Kidney (tissue), 13 donors: ENCODE measurements at regions not wholly inside any gene's neighbourhood (a gene's known extent, or its start where the extent isn't known, plus 50 kb on each side); places are given as distances from the start of the nearest gene placed in this dataset.

Experiments
- DNase-seq, 5 donors: peaks; one replicate each; pipeline ENCODE4 v3.0.0-alpha.2; 2013 to 2020
- FAIRE-seq: peaks from 2 replicates; lab custom pipeline; 2012; peaks lifted over from hg19 to GRCh38; lab: Jason Lieb, UNC
- H3K27ac ChIP-seq, 2 donors: one replicate each; pipeline ENCODE4 v1.7.0; 2013; ENCODE audit warnings: low read depth in 2 of 2, low read length in 2 of 2, inconsistent platforms in 1 of 2
- H3K27me3 ChIP-seq: one replicate; pipeline ENCODE4 v1.7.1; 2013; ENCODE audit warnings: low read length, inconsistent platforms; ENCODE audit not compliant: control insufficient read depth, insufficient read depth
- H3K36me3 ChIP-seq, 3 donors: one replicate each; pipeline versions ENCODE4 v1.7.0 to v1.7.1; 2013; ENCODE audit warnings: low read length in 3 of 3, control low read depth in 1 of 3, inconsistent platforms in 1 of 3; ENCODE audit not compliant: insufficient read depth in 3 of 3, control insufficient read depth in 2 of 3
- H3K4me1 ChIP-seq, 3 donors: one replicate each; pipeline versions ENCODE4 v1.7.0 to v1.7.1; 2013; ENCODE audit warnings: low read length in 3 of 3, inconsistent platforms in 1 of 3, low read depth in 1 of 3; ENCODE audit not compliant: control insufficient read depth in 2 of 3, insufficient read depth in 2 of 3
- H3K4me3 ChIP-seq, 3 donors: one replicate each; pipeline versions ENCODE4 v1.7.0 to v1.8.1; 2013; ENCODE audit warnings: low read length in 3 of 3, control low read depth in 1 of 3, inconsistent platforms in 1 of 3
- H3K9ac ChIP-seq, 3 donors: one replicate each; pipeline versions ENCODE4 v1.7.0 to v1.7.1; 2013; ENCODE audit warnings: low read length in 3 of 3, control low read depth in 1 of 3, inconsistent platforms in 1 of 3
- H3K9me3 ChIP-seq, 3 donors: one replicate each; pipeline versions ENCODE4 v1.7.0 to v1.7.1; 2013; ENCODE audit warnings: low read length in 3 of 3, control low read depth in 1 of 3, inconsistent platforms in 1 of 3; ENCODE audit not compliant: control insufficient read depth in 2 of 3, insufficient read depth in 1 of 3
- CTCF ChIP-seq: IDR thresholded peaks from 3 replicates; pipeline ENCODE4 v1.5.1; 2012; ENCODE audit warnings: mild to moderate bottlenecking, moderate library complexity, borderline replicate concordance; ENCODE audit not compliant: insufficient read depth; ENCODE audit errors: extremely low read depth
- intact Hi-C: fragments of 100-400 bp; cut with DNase I; formaldehyde crosslinking; loops from one replicate; pipeline ENCODE4 v1.11.1; 2022
- donor health status: control.
- donor health status: control.
- donor health status: control.
- donor health status: control.
- donor health status: control.
- donor health status: DM: yes; HTN: yes; CAD: no.
- donor health status: Normal renal cell carcinoma (clear cell type).

- H3K4me1 ChIP-seq = peaks cover 5 to 17% (median 11%) of the 10 kb centered on the region in 3 donors
- H3K36me3 ChIP-seq = no peaks in the 10 kb centered on the region
- no peaks in the 10 kb centered on the region for H3K27me3 ChIP-seq
- DNase-seq = no peak
- no peak overlapping the region for H3K9ac ChIP-seq
- no peak overlapping the region for H3K27ac ChIP-seq
- intact Hi-C loops = no loop called here
- H3K4me3 ChIP-seq = no peak overlapping the region
- no peak for FAIRE-seq
- TF ChIP-seq CTCF = no peak
- no peaks in the 10 kb centered on the region for H3K9me3 ChIP-seq
Observed at GRCh38 chr7:24476227-24476626, 97.0 kb upstream of the PALS2 start.

- FAIRE-seq = peak; percentile 8
- H3K9me3 ChIP-seq = no peaks in the 10 kb centered on the region
- intact Hi-C loops = no loop called here
- no peak for TF ChIP-seq CTCF
- H3K4me1 ChIP-seq = peaks cover 5 to 17% (median 11%) of the 10 kb centered on the region in 3 donors
- H3K27me3 ChIP-seq = no peaks in the 10 kb centered on the region
- peak overlapping the region in 2 of 3 donors; percentile 33 to 37 for H3K4me3 ChIP-seq
- no peaks in the 10 kb centered on the region for H3K36me3 ChIP-seq
- peak overlapping the region; percentile 40 to 64 for H3K27ac ChIP-seq
- H3K9ac ChIP-seq = no peak overlapping the region
- DNase-seq = peak in 4 of 5 donors; percentile 60 to 93 (median 84)
Observed at GRCh38 chr7:24477398-24478136, 95.7 kb upstream of the PALS2 start.

- H3K27me3 ChIP-seq = no peaks in the 10 kb centered on the region
- FAIRE-seq = no peak
- intact Hi-C loops = no loop called here
- no peaks in the 10 kb centered on the region for H3K9me3 ChIP-seq
- no peaks in the 10 kb centered on the region for H3K36me3 ChIP-seq
- peak overlapping the region in 2 of 3 donors; percentile 33 to 37 for H3K4me3 ChIP-seq
- no peak overlapping the region for H3K9ac ChIP-seq
- peak in 2 of 5 donors; percentile 44 to 57 for DNase-seq
- no peak for TF ChIP-seq CTCF
- H3K27ac ChIP-seq = peak overlapping the region; percentile 40 to 64
- H3K4me1 ChIP-seq = peaks cover 5 to 17% (median 11%) of the 10 kb centered on the region in 3 donors
Observed at GRCh38 chr7:24478137-24478655, 95.1 kb upstream of the PALS2 start.
